Psoas muscle (tissue), 7 donors: ENCODE measurements at regions not wholly inside any gene's neighbourhood (a gene's known extent, or its start where the extent isn't known, plus 50 kb on each side); places are given as distances from the start of the nearest gene placed in this dataset.

Experiments used
- ATAC-seq, 4 donors: fragments of 200-7000 bp; cut with Tn5 transposase; one replicate each; pipeline ENCODE4 v1.9.1; 2020; ENCODE audit warnings: moderate library complexity in 3 of 4, mild to moderate bottlenecking in 2 of 4
- DNase-seq, 2 donors: peaks; one replicate each; pipeline ENCODE4 v3.0.0-alpha.2; 2020
- H3K27ac ChIP-seq: fragments of 200-600 bp; one replicate; pipeline ENCODE4 v1.8.0; 2022
- H3K27me3 ChIP-seq, 3 donors: fragments of 200-600 bp in 1 of 3; one replicate each; pipeline versions ENCODE4 v1.6.1 to v1.8.0; 2013 to 2022; ENCODE audit warnings: low read length in 2 of 3, mild to moderate bottlenecking in 2 of 3, moderate library complexity in 1 of 3; ENCODE audit not compliant: insufficient read depth in 3 of 3
- H3K36me3 ChIP-seq, 2 donors: fragments of 200-600 bp in 1 of 2; one replicate each; pipeline versions ENCODE4 v1.6.1 to v1.8.0; 2013 to 2022; ENCODE audit warnings: low read depth in 1 of 2, mild to moderate bottlenecking in 1 of 2, moderate library complexity in 1 of 2; ENCODE audit not compliant: insufficient read depth in 1 of 2
- H3K4me1 ChIP-seq: fragments of 200-600 bp; one replicate; pipeline ENCODE4 v1.8.0; 2022
- H3K4me3 ChIP-seq: fragments of 200-600 bp; one replicate; pipeline ENCODE4 v1.8.0; 2022; ENCODE audit warnings: mild to moderate bottlenecking
- H3K9me3 ChIP-seq: fragments of 200-600 bp; one replicate; pipeline ENCODE4 v1.8.0; 2022
- WGBS, 3 donors: extraction: QIAGEN DNeasy Blood & Tissue Kit; methylation state at CpG; one replicate each; pipeline versions ENCODE4 v1.1.6 to v1.1.7; 2013; 5-methylcytosine and 5-hydroxymethylcytosine counted together
- intact Hi-C, 2 donors: fragments of 100-400 bp; cut with DNase I; formaldehyde crosslinking; loops; one replicate each; pipeline versions ENCODE4 v1.11.0 to v1.14.2; 2022
- TF ChIP-seq, protein P1 (sequence below): fragments of 200-600 bp; IDR thresholded peaks from one replicate; pipeline ENCODE4 v1.8.0; 2022; ENCODE audit warnings: antibody characterized with exemption
- donor health status: healthy with polysubstance abuse.
- donor health status: DM: no; HTN: no; CAD: no; lungs with moderate emphysema.
- donor health status: Bipolar disorder and iron deficiency.
- donor health status: healthy.
- donor health status: DM: yes; HTN: yes; CAD: no.
- donor health status: DM: no; HTN: no; CAD: no.
- donor health status: DM: yes; HTN: yes; CAD: no.

DNA sequence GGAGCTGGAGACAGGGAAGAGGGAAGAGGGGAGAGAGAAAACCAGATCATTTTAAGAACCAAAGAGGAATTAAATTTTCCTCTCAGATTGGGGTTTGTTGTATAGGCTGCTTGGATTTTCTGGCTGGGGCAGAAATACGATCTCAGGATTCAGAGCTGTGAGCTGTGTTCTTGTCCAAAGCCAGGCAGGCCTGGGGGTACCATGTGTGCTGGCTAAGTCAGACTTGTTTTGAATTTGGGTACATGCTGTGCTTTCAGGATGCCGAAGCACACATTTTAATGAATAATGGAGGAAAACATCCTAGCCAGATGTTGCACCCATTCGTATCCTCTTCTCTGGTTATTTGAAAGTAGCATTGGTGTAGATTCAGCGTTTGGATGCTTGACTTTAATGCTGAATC lies 170.3 kb upstream of the PODXL start:
- no peaks in the 10 kb centered on the region for H3K9me3 ChIP-seq
- intact Hi-C loops, result no loop called here

DNA sequence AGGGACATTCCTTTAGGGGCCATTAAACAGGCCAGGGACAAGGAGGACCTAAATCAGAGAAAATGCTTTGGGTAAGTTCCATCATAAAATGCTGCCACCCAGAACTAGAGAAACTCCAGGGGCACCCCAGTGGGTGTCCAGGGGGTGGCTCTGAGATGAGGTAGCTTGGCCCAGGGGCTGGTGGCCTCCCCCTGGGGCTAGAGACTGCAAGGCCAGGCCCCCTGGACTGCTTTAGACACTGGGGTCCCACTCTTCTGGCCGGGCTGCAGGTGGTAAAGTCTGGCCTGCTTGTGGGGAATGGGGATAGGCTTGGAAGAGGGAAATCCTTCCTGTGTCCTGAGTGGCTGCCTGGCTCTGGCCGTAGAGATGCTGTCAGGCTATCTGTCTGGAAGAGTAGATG lies 169.6 kb upstream of the PODXL start:
- H3K4me1 ChIP-seq, result no peaks in the 10 kb centered on the region
- intact Hi-C loops, result no loop called here
- 56 to 64% (median 63%) methylated on average over 2 of the region's 2 CpGs for WGBS, 3 donors
- ATAC-seq (no peak), DNase-seq (no peak)
- no peak overlapping the region for H3K4me3 ChIP-seq
- H3K27ac ChIP-seq, result no peak overlapping the region
- TF ChIP-seq, protein P1, sequence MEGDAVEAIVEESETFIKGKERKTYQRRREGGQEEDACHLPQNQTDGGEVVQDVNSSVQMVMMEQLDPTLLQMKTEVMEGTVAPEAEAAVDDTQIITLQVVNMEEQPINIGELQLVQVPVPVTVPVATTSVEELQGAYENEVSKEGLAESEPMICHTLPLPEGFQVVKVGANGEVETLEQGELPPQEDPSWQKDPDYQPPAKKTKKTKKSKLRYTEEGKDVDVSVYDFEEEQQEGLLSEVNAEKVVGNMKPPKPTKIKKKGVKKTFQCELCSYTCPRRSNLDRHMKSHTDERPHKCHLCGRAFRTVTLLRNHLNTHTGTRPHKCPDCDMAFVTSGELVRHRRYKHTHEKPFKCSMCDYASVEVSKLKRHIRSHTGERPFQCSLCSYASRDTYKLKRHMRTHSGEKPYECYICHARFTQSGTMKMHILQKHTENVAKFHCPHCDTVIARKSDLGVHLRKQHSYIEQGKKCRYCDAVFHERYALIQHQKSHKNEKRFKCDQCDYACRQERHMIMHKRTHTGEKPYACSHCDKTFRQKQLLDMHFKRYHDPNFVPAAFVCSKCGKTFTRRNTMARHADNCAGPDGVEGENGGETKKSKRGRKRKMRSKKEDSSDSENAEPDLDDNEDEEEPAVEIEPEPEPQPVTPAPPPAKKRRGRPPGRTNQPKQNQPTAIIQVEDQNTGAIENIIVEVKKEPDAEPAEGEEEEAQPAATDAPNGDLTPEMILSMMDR, result no peak
- H3K36me3 ChIP-seq, result no peaks in the 10 kb centered on the region
- no peaks in the 10 kb centered on the region for H3K27me3 ChIP-seq
- H3K9me3 ChIP-seq, result no peaks in the 10 kb centered on the region

More for the DNA sequence above, 170.3 kb upstream of the PODXL start:
- Histone ChIP-seq H3K4me1 (no peaks in the 10 kb centered on the region), H3K36me3 (no peaks in the 10 kb centered on the region), H3K4me3 (no peak overlapping the region), H3K27me3 (no peaks in the 10 kb centered on the region), H3K27ac (no peak overlapping the region)
- WGBS, 3 donors, result 58 to 76% (median 63%) methylated on average over 4 of the region's 4 CpGs
- DNase-seq, result no peak
- no peak for ATAC-seq
- TF ChIP-seq, protein P1, result no peak

DNA sequence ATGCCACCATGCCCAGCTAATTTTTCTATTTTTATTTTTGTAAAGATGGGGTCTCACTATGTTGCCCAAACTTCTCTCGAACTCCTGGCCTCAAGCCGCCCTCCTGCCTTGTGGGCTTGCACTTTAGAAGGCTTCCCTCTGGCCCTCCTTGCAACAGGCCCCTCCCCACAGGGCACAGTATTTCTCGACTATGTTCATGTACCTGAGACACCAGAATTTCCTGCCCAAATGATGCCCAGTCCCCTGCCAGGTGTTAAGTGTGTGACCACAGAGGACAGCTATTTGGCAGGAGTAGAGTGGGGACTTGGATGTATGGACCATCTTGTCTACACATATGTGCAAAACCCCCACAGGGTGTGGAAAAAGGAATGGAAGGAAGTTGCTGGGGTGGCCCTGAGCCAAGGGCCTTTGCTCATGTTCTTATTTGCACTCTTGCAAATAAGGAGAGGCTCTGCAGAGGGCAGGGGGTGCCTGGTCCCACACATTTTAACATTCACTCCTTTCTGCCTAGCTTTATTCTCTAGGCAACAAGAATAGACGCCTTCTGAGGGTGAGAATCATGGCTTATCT lies 168.4 kb upstream of the PODXL start:
- 83 to 89% (median 87%) methylated on average over 4 of the region's 4 CpGs for WGBS, 3 donors
- Histone ChIP-seq H3K4me3 (no peak overlapping the region), H3K27me3 (no peaks in the 10 kb centered on the region), H3K9me3 (no peaks in the 10 kb centered on the region), H3K4me1 (no peaks in the 10 kb centered on the region), H3K36me3 (no peaks in the 10 kb centered on the region), H3K27ac (no peak overlapping the region)
- ATAC-seq, result no peak
- no peak for DNase-seq
- intact Hi-C loops, result no loop called here
- TF ChIP-seq, protein P1, result no peak

DNA sequence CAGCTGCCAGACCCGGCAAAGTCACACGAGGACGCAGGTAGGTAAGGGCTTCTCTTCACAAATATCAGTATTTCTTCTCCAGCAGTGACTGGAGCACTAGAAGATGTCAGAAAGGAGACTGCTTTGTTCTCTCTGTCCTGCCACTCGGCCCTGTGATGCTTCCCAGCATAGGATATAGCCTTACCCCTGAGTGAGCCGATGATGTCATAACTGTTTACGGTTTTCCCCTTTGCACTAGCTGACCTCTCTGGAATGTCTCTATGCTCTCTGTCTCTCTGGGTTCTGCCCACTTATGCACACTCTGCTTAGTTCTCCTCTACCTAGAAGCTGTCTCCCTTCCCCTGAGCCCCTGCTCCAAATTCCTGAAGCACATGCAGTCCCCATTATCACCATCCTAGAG lies 167.5 kb upstream of the PODXL start:
- DNase-seq, result no peak
- no peak for ATAC-seq

More for the DNA sequence above, 167.5 kb upstream of the PODXL start:
- TF ChIP-seq, protein P1, result no peak
- H3K27ac ChIP-seq, result no peak overlapping the region
- H3K36me3 ChIP-seq, result no peaks in the 10 kb centered on the region
- 31 to 50% (median 47%) methylated on average over 6 of the region's 6 CpGs for WGBS, 3 donors
- H3K4me3 ChIP-seq, result no peak overlapping the region
- intact Hi-C loops, result no loop called here
- no peaks in the 10 kb centered on the region for H3K9me3 ChIP-seq
- no peaks in the 10 kb centered on the region for H3K27me3 ChIP-seq
- no peaks in the 10 kb centered on the region for H3K4me1 ChIP-seq
